ENCODE measurements at regions not wholly inside any gene's neighbourhood (a gene's known extent, or its start where the extent isn't known, plus 50 kb on each side); places are given as distances from the start of the nearest gene placed in this dataset.

- Histone ChIP-seq H3K79me2 (ENCODE audit: control insufficient read depth, insufficient read depth, low read length) (no peaks in the 10 kb centered on the region), H3K4me3 (replicated peaks in 1 of 3; ENCODE audit: insufficient read depth in 1 of 3, low read depth in 1 of 3, low read length in 3 of 3) (peak overlapping the region in 1 of 3 experiments; percentile 36), H3K9me1 (replicated peaks; ENCODE audit: control insufficient read depth, extremely low read depth, insufficient read depth, low read length) (no peaks in the 10 kb centered on the region), H2AFZ (ENCODE audit: low read depth, low read length) (no peak overlapping the region), H3K27me3 (ENCODE audit: control insufficient read depth in 2 of 2, insufficient read depth in 2 of 2, low read length in 2 of 2) (no peaks in the 10 kb centered on the region), H3K9me3 (replicated peaks; ENCODE audit: control insufficient read depth, insufficient read depth, low read length) (no peaks in the 10 kb centered on the region), H3K36me3 (ENCODE audit: control insufficient read depth in 2 of 2, extremely low read depth in 1 of 2, insufficient read depth in 2 of 2, low read length in 2 of 2) (no peaks in the 10 kb centered on the region), H3K4me1 (ENCODE audit: control insufficient read depth, extremely low read depth, insufficient read depth, low read length) (peaks cover 6% of the 10 kb centered on the region), H4K20me1 (replicated peaks; ENCODE audit: control insufficient read depth, extremely low read depth, insufficient read depth, low read length) (no peaks in the 10 kb centered on the region), H3K27ac (ENCODE audit: insufficient read depth, low read depth, low read length) (no peak overlapping the region), H3K9ac (replicated peaks; ENCODE audit: extremely low read depth, insufficient read depth, low read length) (no peak overlapping the region), H3K4me2 (ENCODE audit: insufficient read depth, low read length) (peak overlapping the region; percentile 84)
- ChIA-PET POLR2A (no interaction called here), CTCF (no interaction called here)
- TF ChIP-seq GATA2 (IDR thresholded peaks at IDR 0.05; ENCODE audit: insufficient read depth, insufficient read length, low read depth, low read length) (peak; percentile 89), MYC (IDR thresholded peaks at IDR 0.05; ENCODE audit: low read depth, low read length) (no peak)
- intact Hi-C loops (cut with micrococcal nuclease) (loop anchor here (10.0 kb wide), 1 partner anchor 152 kb away; the partner anchor contains the start of gene TMEM47), dilution Hi-C loops (cut with MboI; ENCODE audit: extremely low pct_ligation_motif_present, low sequenced_read_pairs) (no loop called here)
- FAIRE-seq (peak; percentile 71), DNase-seq (ENCODE audit: low read depth, low spot score) (peak; percentile 74)
- BruUV-seq (replicated peaks), result no TSS peak
These were observed 154.0 kb downstream of the TMEM47 start for GRCh38 chrX:34503119-34503518.

- no peaks in the 10 kb centered on the region for H3K27me3 ChIP-seq (ENCODE audit: control insufficient read depth in 2 of 2, insufficient read depth in 2 of 2, low read length in 2 of 2)
- no TSS peak for BruUV-seq (replicated peaks)
- peaks cover 5% of the 10 kb centered on the region for H3K4me1 ChIP-seq (ENCODE audit: control insufficient read depth, extremely low read depth, insufficient read depth, low read length)
- H4K20me1 ChIP-seq (replicated peaks; ENCODE audit: control insufficient read depth, extremely low read depth, insufficient read depth, low read length), result no peaks in the 10 kb centered on the region
- H3K4me2 ChIP-seq (ENCODE audit: insufficient read depth, low read length), result no peak overlapping the region
- DNase-seq (ENCODE audit: low read depth, low spot score) (no peak), FAIRE-seq (peak; percentile 40)
- H3K4me3 ChIP-seq (replicated peaks in 1 of 3; ENCODE audit: insufficient read depth in 1 of 3, low read depth in 1 of 3, low read length in 3 of 3), result no peak overlapping the region
- no peaks in the 10 kb centered on the region for H3K36me3 ChIP-seq (ENCODE audit: control insufficient read depth in 2 of 2, extremely low read depth in 1 of 2, insufficient read depth in 2 of 2, low read length in 2 of 2)
- H3K79me2 ChIP-seq (ENCODE audit: control insufficient read depth, insufficient read depth, low read length), result no peaks in the 10 kb centered on the region
- H3K9ac ChIP-seq (replicated peaks; ENCODE audit: extremely low read depth, insufficient read depth, low read length), result no peak overlapping the region
- no peak overlapping the region for H2AFZ ChIP-seq (ENCODE audit: low read depth, low read length)
- POLR2A ChIA-PET, result no interaction called here
- dilution Hi-C loops (cut with MboI; ENCODE audit: extremely low pct_ligation_motif_present, low sequenced_read_pairs) (no loop called here), intact Hi-C loops (cut with micrococcal nuclease) (no loop called here)
- CTCF ChIA-PET, result no interaction called here
- no peaks in the 10 kb centered on the region for H3K9me1 ChIP-seq (replicated peaks; ENCODE audit: control insufficient read depth, extremely low read depth, insufficient read depth, low read length)
- no peak overlapping the region for H3K27ac ChIP-seq (ENCODE audit: insufficient read depth, low read depth, low read length)
- no peaks in the 10 kb centered on the region for H3K9me3 ChIP-seq (replicated peaks; ENCODE audit: control insufficient read depth, insufficient read depth, low read length)
- TF ChIP-seq POLR2A (IDR thresholded peaks at IDR 0.05; ENCODE audit: low read depth, low read length), result no peak
- TF ChIP-seq GATA2 (IDR thresholded peaks at IDR 0.05; ENCODE audit: insufficient read depth, insufficient read length, low read depth, low read length), result no peak
- TF ChIP-seq JUN (IDR thresholded peaks at IDR 0.05; ENCODE audit: borderline replicate concordance, insufficient read depth, insufficient read length, low read depth), result no peak
- no peak for TF ChIP-seq CTCF (IDR thresholded peaks at IDR 0.05; ENCODE audit: extremely low read depth in 1 of 2, insufficient read depth in 1 of 2, low read depth in 1 of 2, low read length in 2 of 2)
- no peak for TF ChIP-seq EZH2 (IDR thresholded peaks at IDR 0.05; ENCODE audit: borderline replicate concordance, low read depth, low read length, severe bottlenecking)
- no peak for TF ChIP-seq MAX (IDR thresholded peaks at IDR 0.05; ENCODE audit: insufficient read depth, insufficient read length)
- TF ChIP-seq MYC (IDR thresholded peaks at IDR 0.05; ENCODE audit: low read depth, low read length), result no peak
- TF ChIP-seq FOS (IDR thresholded peaks at IDR 0.05; ENCODE audit: borderline replicate concordance, insufficient read depth, low read length), result no peak
- no peak for TF ChIP-seq POLR2AphosphoS5 (IDR thresholded peaks at IDR 0.05; ENCODE audit: insufficient read depth, low read depth, low read length)
These were observed 164.0 kb downstream of the TMEM47 start for GRCh38 chrX:34493086-34493485.

All from endothelial cell of umbilical vein (primary cell).